ENCODE measurements at regions not wholly inside any gene's neighbourhood (a gene's known extent, or its start where the extent isn't known, plus 50 kb on each side); places are given as distances from the start of the nearest gene placed in this dataset.

DNA sequence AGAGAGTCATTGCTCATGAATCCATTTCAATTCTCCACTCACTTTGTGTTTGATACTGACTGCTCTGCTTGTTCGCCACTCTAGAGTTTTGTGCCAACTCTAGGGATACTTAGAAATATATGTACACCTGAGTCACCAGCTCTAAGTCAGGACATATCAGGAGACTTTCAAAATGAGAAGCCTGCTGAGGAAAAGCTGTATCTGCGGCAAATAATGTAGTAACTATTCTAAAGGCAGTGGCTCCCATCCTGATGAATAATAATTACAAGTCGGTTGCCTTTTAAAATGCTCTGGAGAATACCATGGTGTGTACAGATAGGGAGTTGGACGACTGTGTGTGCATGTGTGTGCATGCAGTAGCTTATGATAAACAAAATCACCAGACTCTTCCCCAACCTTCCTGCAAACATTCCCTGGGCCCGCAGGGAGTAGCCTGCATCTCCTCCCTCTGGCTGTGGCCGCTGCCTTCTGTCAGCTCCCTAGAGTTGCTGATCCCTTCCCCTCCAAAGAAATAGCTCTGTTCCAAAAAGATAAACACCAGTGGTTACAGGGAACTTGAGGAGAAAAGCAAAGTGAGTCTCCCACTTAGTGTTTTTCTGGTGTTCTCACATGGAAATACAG lies 346.3 kb upstream of the UMPS start:
- DNase-seq: no peak

GRCh38 chr3:124384527-124384926 lies 345.7 kb upstream of the UMPS start:
- no peak for DNase-seq

- no peak for DNase-seq
Observed at GRCh38 chr3:124385996-124386395, 344.3 kb upstream of the UMPS start.

DNA sequence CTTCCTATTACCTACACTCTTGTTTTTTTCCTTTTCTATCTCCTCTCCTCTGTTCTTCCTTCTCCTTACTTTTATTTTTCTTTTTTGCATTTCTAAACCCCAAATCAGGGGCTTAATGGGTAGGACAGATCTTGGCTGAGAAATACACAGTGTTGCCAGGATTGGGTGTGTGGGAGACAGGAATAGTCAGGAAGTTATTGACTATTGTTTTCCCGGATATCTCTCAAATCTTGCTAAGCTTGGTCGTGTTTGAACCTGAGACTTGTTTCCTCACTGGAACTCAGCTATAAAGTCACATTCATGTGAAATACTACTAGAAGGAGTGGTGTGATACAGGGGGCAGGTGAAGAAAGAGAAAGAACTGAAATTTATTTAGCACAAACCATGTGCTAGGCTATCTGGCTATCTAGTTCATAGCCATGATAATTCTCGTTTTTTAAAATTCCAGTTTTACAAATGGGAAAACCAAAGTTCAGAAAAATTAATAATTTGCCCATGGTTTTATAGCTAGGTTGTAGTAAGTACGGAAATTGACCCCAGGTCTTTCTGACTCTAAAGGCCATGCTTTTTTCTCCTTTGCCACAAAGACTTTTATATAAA lies 343.2 kb upstream of the UMPS start:
- DNase-seq: no peak

- DNase-seq: no peak
Observed at GRCh38 chr3:124391774-124392173, 338.5 kb upstream of the UMPS start.

GRCh38 chr3:124393340-124393739 lies 336.9 kb upstream of the UMPS start:
- DNase-seq: no peak

DNA sequence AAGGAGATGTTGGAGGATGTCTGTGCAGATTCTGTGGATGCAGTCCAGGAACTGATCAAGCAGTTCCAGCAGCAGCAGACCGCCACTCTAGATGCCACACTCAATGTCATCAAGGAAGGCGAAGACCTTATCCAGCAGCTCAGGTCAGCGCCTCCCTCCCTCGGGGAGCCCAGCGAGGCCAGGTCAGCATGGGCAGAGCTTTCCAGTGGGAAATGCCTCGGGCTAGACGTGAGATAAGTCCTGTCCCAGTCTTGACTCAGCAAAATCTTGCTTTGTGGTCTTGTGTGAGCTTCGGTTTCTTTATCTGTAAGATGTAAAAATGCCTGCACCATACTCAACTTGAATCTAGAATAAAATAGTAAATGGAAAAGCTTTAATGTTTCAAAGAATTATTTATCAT lies 335.1 kb upstream of the UMPS start:
- no peak for DNase-seq

DNA sequence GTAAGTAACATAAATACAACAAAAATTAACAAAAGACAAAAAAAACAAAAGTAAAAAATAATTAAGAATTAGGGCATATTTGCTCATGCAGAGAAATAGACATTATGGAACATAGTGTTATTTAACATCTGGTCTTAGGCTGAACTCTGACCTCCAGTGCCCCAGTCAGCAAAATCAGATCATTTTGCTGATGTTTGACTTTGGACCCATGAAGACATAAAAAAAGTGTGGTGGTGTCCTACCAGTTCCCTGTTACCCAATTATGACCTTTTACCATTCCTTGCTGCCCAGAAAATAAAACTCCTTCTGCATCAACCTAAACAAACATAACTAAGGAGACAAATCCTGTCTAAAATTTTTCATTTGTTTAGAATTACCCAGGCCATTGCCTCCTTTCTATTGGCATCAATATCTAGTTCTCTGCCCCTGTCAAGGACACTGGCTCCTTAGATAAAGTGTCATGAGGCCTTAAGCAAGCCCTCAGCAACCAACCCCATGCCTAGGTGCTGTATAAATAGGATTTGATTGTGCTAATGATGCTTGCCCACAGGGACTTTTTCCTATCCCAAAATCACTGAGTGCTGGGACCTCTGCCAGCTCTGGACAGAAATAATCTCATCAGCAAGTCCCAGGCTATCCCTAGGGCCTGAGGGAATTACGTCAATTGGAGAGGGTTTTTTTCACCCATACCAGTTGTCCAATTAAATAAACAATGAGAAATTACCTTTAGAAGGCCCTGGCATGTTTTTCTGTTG lies 334.5 kb upstream of the UMPS start:
- DNase-seq: no peak

- DNase-seq: no peak
Observed at GRCh38 chr3:124396339-124396950, 333.8 kb upstream of the UMPS start.

DNA sequence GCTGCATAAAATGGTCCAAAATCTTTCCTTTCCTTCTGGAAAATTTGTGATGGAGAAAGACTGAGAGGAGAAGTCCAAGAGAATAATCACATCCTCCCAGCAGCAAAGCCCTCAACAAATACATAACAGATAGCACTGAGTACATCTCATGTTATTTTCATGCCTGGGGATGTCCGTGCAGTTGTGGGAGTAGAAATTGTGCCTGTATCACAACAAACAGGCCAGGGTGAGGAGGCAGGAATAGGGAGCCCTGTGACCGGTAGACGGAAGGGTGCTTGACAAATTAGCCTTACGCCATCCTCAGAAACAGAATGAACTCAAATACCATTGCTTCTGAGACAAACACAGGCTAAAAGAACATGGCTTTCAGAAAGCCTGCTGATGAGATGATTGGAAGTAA lies 333.2 kb upstream of the UMPS start:
- DNase-seq: peak; percentile 17

- no peak for DNase-seq
Observed at GRCh38 chr3:124398594-124398993, 331.7 kb upstream of the UMPS start.

GRCh38 chr3:124401843-124402242 lies 328.4 kb upstream of the UMPS start:
- DNase-seq: no peak

DNA sequence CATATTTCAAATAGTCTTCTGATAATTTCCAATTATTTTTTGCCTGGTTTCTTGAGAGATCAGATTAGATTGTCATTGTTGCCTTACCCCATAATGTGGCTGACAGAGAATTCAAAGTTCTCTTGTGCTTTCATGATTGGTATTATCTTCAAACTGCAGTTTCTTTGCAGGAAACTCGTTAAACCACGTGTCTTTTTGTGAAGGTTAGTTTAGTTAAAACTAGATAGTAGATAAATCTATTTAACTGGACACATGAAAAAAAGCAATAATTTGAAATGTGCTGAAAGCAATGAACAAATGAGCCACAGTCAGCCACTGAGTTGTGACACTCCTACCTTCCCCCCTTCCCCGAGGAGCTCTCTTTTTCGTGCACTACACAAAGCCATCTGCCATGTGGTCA lies 327.5 kb upstream of the UMPS start:
- DNase-seq: no peak

GRCh38 chr3:124404621-124405020 lies 325.6 kb upstream of the UMPS start:
- DNase-seq: no peak

DNA sequence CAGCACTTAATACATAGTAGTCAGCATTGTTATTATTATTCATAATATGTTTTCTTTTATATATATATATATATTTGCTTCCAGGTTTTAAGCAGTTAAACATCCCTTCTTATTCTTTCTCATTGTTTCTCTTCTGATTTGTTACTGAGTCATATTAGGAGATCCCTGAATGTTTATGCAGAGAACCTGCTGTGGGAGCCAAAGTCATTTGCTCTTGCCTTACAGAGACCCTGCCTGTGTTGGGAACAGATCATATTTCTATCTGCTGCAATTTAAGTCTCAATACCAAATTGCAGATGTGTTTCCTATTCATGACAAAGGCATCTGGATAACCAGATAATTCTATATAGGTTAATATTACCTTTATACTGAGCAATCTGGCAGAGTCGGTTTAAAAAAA lies 323.0 kb upstream of the UMPS start:
- no peak for DNase-seq

DNA sequence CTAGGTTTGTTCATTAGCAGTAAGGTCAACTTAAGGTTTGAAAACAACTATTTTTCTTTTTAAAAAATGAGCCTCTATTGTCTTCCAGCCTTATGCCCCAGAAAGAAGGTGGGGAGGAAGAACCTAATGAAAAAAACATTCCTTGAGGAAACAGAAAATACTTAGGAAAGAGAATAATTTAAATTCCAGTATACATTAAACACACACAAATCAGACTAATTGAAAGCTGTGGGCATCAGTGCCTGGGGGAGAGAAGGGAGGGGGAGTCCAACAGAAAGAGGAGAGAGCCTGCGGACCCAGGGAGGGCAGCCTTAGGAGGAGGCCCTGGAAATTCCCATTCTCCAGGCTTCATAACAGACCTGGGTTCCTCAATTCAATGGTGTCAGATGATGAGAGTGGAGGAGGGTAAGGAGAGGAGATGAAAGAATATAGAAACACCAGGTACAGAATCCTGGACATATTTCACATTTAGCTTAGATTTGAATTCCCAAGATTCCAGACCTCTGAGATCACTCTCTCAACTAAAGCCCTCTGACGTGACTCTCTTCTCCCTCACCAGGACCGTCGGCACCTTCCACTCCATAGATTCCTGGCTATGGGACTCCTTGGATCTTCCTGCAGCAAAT lies 320.5 kb upstream of the UMPS start:
- no peak for DNase-seq

DNA sequence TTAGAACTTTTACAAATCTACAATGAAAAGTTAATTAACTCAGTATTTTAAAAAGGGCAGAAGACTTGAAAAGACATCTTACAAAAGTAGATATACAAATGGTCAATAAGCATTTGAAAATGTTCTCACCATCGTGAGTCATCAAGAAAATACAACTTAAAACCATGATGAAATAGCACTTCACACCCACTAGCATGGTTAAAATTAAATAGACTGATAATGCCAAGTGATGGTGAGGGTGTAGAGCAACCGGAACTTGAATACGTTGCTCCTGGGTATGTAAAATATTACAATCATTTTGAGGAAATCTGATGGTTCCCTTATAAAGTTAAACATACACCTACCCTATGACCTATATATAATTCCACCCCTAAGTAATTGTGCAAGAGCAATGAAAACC lies 319.8 kb upstream of the UMPS start:
- DNase-seq: no peak

- no peak for DNase-seq
Observed at GRCh38 chr3:124411728-124412127, 318.5 kb upstream of the UMPS start.

- no peak for DNase-seq
Observed at GRCh38 chr3:124412644-124413043, 317.6 kb upstream of the UMPS start.

DNA sequence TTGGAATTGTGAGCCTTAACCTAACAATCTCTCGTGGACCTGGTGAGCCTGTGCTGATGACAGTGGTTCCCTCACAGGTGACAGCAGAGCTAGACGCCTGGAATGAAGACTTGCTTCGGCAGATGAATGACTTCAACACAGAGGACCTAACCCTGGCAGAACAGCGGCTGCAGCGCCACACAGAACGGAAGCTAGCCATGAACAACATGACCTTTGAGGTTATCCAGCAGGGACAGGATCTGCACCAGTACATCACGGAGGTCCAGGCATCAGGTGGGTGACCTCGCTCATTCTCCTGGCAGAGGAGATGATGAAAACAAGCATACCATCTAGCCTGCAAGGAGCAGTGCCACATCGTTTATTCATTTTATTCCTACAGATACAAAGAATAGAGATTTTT lies 316.9 kb upstream of the UMPS start:
- DNase-seq: no peak

- no peak for DNase-seq
Observed at GRCh38 chr3:124413989-124414598, 316.2 kb upstream of the UMPS start.

DNA sequence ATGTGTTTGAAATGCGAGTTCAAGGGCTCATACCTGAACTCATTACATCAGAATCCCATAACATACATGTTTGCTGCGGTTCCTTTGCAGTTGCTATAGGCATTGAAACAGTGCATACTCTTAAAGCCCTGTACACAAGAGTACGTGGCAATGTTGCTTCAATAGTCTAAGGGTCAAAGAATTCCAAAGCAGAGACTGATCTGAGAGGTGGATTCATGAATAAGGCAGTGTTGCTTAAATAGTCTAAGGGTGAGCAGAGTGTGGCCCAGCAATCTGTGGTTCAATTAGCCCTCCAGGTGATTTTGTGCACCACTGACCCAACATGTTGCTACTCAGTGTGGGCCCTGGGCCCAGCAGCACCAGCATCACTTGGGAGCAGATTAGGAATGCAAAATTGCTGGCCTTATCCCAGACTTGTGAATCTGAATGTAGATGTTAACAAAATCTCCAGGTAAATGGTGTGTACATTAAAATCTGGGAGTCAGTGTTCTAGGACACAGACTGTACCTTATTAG lies 314.7 kb upstream of the UMPS start:
- no peak for DNase-seq

GRCh38 chr3:124419303-124419702 lies 310.9 kb upstream of the UMPS start:
- no peak for DNase-seq
